ENCODE measurements at regions not wholly inside any gene's neighbourhood (a gene's known extent, or its start where the extent isn't known, plus 50 kb on each side); places are given as distances from the start of the nearest gene placed in this dataset.
A peak's percentile ranks its signal among the peaks of the same experiment; 100 is the strongest.
"Not testable (repeated sequence)": the region's sequence is repeated elsewhere in the genome, so short reads cannot be mapped to it uniquely, and the experiment has no call there.

DNA sequence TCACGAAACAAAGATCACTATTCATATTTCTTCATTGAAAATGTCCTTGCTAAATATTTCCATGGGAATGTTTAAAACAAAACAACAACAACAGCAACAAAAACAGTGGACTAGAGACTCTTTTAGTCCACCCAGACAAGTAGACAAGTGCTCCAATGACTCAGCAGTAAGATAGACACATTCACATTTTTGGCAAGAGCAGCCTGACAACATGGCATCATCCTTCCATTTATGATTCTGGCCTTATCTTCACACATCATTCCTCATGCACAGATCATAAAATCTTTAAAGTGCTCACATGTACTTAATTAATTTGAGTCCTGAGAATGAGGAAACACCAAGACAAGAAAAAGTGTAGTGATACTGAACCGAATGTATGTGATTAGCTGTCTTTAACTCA, 132.6 kb upstream of the PDE4D start:
- H3K9me3 Mint-ChIP-seq, result no peaks in the 10 kb centered on the region
- H3K27ac Mint-ChIP-seq, result no peak overlapping the region
- no peak for DNase-seq
- no peaks in the 10 kb centered on the region for H3K4me1 Mint-ChIP-seq
- no peaks in the 10 kb centered on the region for H3K36me3 Mint-ChIP-seq (ENCODE audit: low read depth)
- no peaks in the 10 kb centered on the region for H3K27me3 Mint-ChIP-seq
- intact Hi-C loops (cut with micrococcal nuclease), result no loop called here
- H3K4me3 Mint-ChIP-seq, result no peak overlapping the region

DNA sequence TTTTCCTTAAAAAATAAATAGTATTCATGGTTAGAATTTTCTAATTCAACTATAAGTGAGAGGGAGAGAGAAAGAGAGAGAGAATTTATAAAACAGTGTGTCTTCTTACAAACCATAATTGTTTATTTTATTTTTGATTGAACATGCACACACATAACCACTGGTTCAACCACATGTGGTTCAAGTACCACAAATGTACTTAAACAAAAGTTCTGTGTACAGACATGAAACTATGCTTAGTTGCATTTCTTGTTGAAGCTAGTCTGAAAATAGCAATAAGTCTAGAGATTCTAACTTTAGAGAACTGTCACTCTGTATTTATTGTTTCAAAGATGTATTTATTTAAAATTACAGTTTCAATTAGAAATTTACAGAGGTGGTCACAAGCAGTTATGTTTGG, 130.6 kb upstream of the PDE4D start:
- Mint-ChIP-seq H3K4me1 (no peaks in the 10 kb centered on the region), H3K9me3 (no peaks in the 10 kb centered on the region), H3K27ac (no peak overlapping the region), H3K4me3 (no peak overlapping the region), H3K27me3 (no peaks in the 10 kb centered on the region), H3K36me3 (ENCODE audit: low read depth) (no peaks in the 10 kb centered on the region)
- no peak for DNase-seq
- intact Hi-C loops (cut with micrococcal nuclease), result no loop called here

DNA sequence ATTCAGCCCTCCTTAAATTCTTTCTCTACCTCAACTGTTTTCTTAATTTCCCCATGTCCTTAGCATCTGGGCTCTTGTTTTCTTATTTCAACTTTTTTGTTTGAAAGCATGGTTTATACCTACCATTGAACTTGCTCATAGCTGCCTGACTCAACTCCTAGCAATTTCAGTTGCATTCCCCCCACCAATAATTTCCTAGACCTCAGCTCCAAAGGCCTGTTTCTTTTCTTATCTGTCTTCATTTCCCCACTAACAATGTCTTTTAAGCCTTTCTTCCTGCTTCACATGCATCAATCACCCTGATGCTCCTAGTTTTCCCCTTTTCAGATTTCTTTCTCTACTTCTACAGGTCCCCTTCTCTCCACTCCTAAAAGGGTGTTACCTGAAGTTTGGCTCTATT, 129.7 kb upstream of the PDE4D start:
- DNase-seq, result no peak
- H3K4me3 Mint-ChIP-seq, result no peak overlapping the region
- H3K4me1 Mint-ChIP-seq, result no peaks in the 10 kb centered on the region
- intact Hi-C loops (cut with micrococcal nuclease), result no loop called here
- H3K36me3 Mint-ChIP-seq (ENCODE audit: low read depth), result no peaks in the 10 kb centered on the region
- no peaks in the 10 kb centered on the region for H3K27me3 Mint-ChIP-seq
- no peaks in the 10 kb centered on the region for H3K9me3 Mint-ChIP-seq
- H3K27ac Mint-ChIP-seq, result no peak overlapping the region

DNA sequence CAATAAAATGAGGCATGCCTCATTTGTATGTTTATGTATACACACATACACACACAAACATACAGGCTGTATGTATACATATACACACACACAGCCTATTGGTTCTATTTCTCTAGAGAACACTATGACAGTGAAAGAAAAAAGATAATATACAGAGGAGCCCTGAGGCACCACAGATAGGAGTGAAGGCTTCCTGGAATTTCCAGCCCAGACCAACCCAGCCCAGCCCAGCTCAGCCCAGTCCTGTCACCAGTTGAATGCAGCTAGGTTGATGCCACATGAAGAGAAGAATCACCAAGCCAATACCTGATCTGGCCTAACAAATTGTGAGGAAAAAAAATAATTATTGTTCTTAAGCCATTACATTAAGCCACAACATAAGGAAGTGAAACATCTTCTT, 126.9 kb upstream of the PDE4D start:
- Mint-ChIP-seq H3K4me3 (no peak overlapping the region), H3K27me3 (no peaks in the 10 kb centered on the region), H3K4me1 (no peaks in the 10 kb centered on the region), H3K9me3 (no peaks in the 10 kb centered on the region), H3K27ac (no peak overlapping the region), H3K36me3 (ENCODE audit: low read depth) (no peaks in the 10 kb centered on the region)
- DNase-seq, result no peak
- intact Hi-C loops (cut with micrococcal nuclease), result no loop called here

DNA sequence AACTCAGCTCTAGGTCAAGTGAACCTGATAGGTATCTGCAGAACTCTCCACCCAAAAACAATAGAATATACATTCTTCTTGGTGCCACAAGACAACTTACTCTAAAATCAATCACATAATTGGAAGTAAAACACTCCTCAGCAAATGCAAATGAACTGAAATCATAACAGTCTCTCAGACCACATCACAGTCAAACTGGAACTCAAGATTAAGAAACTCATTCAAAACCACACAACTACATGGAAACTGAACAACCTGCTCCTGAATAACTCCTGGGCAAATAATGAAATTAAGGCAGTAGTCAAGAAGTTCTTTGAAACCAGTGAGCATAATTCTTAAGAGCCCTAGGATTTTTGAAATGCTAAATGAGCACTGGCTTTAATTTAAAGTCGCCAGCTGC, 125.4 kb upstream of the PDE4D start:
- H3K9me3 Mint-ChIP-seq; DNase-seq; H3K27me3 Mint-ChIP-seq; H3K4me1 Mint-ChIP-seq; H3K4me3 Mint-ChIP-seq; H3K36me3 Mint-ChIP-seq (ENCODE audit: low read depth); H3K27ac Mint-ChIP-seq; intact Hi-C loops (cut with micrococcal nuclease): not testable (repeated sequence)

DNA sequence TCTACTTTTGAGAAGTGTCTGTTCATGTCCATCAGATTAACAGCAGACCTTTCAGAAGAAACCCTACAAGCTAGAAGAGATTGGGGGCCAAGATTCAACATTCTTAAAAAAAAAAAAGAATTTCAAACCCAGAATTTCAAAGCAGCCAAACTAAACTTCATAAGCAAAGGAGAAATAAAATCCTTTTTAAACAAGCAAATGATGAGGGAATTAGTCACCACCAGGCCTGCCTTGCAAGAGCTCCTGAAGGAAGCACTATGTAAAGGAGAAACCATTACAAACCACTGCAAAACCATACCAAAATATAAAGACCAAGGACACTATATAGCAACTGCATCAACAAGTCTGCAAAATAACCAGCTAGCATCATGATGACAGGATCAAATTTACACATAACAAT, 124.6 kb upstream of the PDE4D start:
- Mint-ChIP-seq H3K36me3 (ENCODE audit: low read depth) (no peaks in the 10 kb centered on the region), H3K4me1 (no peaks in the 10 kb centered on the region)
- intact Hi-C loops (cut with micrococcal nuclease), result no loop called here

DNA sequence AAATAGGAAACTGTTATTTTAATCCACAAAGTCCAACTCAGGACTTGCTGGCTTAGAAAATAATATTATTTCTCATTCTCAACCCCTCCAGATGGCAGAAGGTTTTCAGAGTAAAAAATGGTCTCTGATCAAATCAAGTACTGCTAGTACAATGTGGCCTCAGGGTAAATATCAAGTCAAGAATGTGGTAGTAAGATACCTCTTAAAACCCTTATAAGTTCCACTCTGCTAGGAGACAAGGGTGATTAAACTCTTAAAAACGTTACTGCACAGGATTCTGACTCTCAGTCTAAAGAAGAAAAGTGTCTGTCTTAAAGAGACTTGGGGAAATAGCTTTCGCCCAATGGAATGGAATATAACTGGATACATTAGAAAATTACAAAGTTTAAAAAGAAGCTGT, 120.8 kb upstream of the PDE4D start:
- H3K27ac Mint-ChIP-seq, result no peak overlapping the region
- no peak for DNase-seq
- no peaks in the 10 kb centered on the region for H3K36me3 Mint-ChIP-seq (ENCODE audit: low read depth)
- intact Hi-C loops (cut with micrococcal nuclease), result no loop called here
- H3K4me1 Mint-ChIP-seq, result no peaks in the 10 kb centered on the region
- no peak overlapping the region for H3K4me3 Mint-ChIP-seq
- H3K9me3 Mint-ChIP-seq, result peaks cover 4% of the 10 kb centered on the region
- H3K27me3 Mint-ChIP-seq, result no peaks in the 10 kb centered on the region

More for the DNA sequence above, 124.6 kb upstream of the PDE4D start:
- no peaks in the 10 kb centered on the region for H3K27me3 Mint-ChIP-seq
- no peak for DNase-seq
- no peak overlapping the region for H3K4me3 Mint-ChIP-seq
- peaks cover 4% of the 10 kb centered on the region for H3K9me3 Mint-ChIP-seq
- no peak overlapping the region for H3K27ac Mint-ChIP-seq

DNA sequence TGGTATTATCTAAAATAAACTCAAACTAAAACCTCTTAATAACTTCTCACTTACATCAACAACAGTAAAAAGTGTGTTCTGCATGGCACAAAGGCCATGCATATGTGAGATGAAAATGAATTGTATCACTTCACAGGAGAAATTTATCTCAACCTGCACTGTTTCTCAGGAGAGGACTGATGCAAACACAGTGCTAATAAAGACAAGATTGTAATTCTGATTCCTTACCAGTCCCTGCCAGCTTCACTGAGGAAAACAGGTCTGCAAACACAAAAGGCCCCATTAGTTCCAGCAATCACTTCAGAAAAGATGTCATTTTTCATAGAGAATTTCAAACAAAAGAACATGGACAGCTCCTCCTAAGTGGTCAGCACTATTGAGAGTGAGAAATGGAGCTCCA, 117.3 kb upstream of the PDE4D start:
- peak; percentile 20 for DNase-seq
- H3K27me3 Mint-ChIP-seq, result no peaks in the 10 kb centered on the region
- no peaks in the 10 kb centered on the region for H3K4me1 Mint-ChIP-seq
- peaks cover 4% of the 10 kb centered on the region for H3K9me3 Mint-ChIP-seq
- H3K4me3 Mint-ChIP-seq, result no peak overlapping the region
- H3K36me3 Mint-ChIP-seq (ENCODE audit: low read depth), result no peaks in the 10 kb centered on the region
- H3K27ac Mint-ChIP-seq, result no peak overlapping the region
- intact Hi-C loops (cut with micrococcal nuclease), result no loop called here

DNA sequence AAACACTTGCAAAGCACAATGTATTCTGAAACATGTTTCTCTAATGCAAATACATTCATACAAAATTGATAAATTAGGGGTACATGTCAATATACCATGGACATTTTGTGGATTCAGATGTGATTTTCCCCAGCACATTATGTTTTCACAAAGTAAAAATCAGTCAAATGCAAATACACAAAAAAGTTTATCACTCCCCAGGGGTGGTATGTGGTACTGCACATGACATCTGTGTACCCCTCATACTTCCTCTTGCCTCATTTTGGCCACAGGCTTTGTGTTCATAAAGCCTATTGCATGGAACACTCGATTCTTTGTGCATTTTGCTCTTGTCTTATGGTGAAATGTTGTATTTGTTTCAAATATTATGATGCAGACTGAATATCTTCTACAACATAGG, 116.8 kb upstream of the PDE4D start:
- DNase-seq, result peak; percentile 7
- no peaks in the 10 kb centered on the region for H3K27me3 Mint-ChIP-seq
- H3K4me3 Mint-ChIP-seq, result no peak overlapping the region
- no peaks in the 10 kb centered on the region for H3K4me1 Mint-ChIP-seq
- intact Hi-C loops (cut with micrococcal nuclease), result no loop called here
- H3K36me3 Mint-ChIP-seq (ENCODE audit: low read depth), result no peaks in the 10 kb centered on the region
- peaks cover 2% of the 10 kb centered on the region for H3K9me3 Mint-ChIP-seq
- H3K27ac Mint-ChIP-seq, result no peak overlapping the region

DNA sequence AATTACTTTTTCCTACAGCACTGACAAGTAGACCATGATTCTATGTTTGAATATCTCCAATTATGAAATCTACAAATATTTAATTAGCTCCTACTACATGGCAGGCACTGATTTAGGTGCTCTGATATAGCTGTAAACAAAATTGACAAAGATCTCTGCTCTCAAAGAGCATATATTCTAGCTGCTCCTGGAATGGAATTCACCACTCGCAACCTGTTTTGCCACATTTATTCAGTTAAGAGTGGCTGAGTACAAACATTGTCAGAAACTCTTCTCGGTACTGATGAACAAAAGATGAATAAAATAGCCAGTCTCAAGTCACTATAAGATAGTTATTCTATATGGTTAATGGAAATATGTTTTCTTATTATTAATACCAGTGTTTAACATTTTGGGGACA, 114.2 kb upstream of the PDE4D start:
- H3K4me3 Mint-ChIP-seq, result no peak overlapping the region
- no peaks in the 10 kb centered on the region for H3K36me3 Mint-ChIP-seq (ENCODE audit: low read depth)
- no peaks in the 10 kb centered on the region for H3K27me3 Mint-ChIP-seq
- no peaks in the 10 kb centered on the region for H3K9me3 Mint-ChIP-seq
- DNase-seq, result peak; percentile 18
- H3K27ac Mint-ChIP-seq, result no peak overlapping the region
- no peaks in the 10 kb centered on the region for H3K4me1 Mint-ChIP-seq
- intact Hi-C loops (cut with micrococcal nuclease), result no loop called here

DNA sequence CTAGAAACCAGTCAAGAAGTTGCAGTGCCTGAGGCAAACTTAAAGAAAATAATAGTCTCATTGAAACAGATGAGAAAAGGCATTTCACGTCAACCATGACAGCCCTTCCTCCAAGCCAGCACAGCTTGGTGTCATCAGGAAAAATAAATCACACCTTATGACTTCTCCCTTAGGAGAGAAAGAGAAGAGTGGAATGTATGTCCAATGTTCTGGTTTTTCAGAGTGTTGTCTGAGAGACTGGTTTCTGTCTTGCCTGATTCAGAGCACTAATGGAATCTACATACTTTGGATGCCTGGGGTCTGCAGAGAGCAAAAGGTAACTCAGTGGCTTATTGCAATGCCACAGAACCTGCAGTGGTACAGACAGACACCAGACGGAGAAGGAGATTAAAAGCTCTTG, 105.5 kb upstream of the PDE4D start:
- H3K4me3 Mint-ChIP-seq, result no peak overlapping the region
- peak; percentile 15 for DNase-seq
- no peaks in the 10 kb centered on the region for H3K9me3 Mint-ChIP-seq
- intact Hi-C loops (cut with micrococcal nuclease), result no loop called here
- no peaks in the 10 kb centered on the region for H3K27me3 Mint-ChIP-seq
- no peak overlapping the region for H3K27ac Mint-ChIP-seq
- H3K36me3 Mint-ChIP-seq (ENCODE audit: low read depth), result no peaks in the 10 kb centered on the region
- H3K4me1 Mint-ChIP-seq, result no peaks in the 10 kb centered on the region

DNA sequence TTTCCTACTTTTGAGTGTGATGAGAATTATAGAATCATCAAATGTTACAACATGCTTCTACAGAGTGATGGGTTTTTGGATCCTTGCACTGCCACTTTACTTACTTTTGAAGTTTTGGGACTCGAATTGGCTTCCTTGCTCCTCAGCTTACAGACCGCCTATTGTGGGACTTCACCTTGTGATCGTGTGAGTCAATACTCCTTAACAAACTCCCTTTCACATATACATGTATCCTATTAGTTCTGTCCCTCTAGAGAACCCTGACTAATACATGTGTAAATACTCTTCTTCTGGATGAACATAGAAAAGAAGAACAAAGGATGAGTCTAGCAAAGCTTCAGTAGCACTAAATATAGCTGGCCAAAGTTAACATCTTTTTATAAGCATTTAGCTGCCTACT, 98.7 kb upstream of the PDE4D start:
- Mint-ChIP-seq H3K4me3 (no peak overlapping the region), H3K27me3 (no peaks in the 10 kb centered on the region), H3K27ac (no peak overlapping the region), H3K9me3 (no peaks in the 10 kb centered on the region), H3K4me1 (no peaks in the 10 kb centered on the region), H3K36me3 (ENCODE audit: low read depth) (no peaks in the 10 kb centered on the region)
- no peak for DNase-seq
- intact Hi-C loops (cut with micrococcal nuclease), result no loop called here

DNA sequence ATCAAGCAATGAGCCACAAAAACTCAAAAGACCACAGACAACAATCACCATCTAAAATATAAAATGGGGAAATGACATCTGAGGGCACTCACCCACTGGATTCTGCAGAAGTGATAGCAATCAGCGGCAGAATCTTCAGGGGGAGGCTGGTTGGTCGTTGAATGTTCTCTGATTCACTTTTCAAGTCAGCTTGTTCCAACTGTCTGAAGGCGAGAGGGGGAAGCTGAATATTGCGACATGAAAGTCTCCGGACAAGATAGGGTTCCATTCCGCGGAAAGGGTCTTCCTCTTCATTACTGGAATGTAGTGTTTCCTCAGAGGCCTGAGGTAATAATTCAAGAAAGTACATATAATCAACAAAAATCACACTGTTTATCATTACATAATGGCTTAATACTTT, 94.9 kb upstream of the PDE4D start:
- no peaks in the 10 kb centered on the region for H3K4me1 Mint-ChIP-seq
- no peaks in the 10 kb centered on the region for H3K27me3 Mint-ChIP-seq
- intact Hi-C loops (cut with micrococcal nuclease), result no loop called here
- no peak for DNase-seq
- H3K27ac Mint-ChIP-seq, result no peak overlapping the region
- no peak overlapping the region for H3K4me3 Mint-ChIP-seq
- H3K9me3 Mint-ChIP-seq, result no peaks in the 10 kb centered on the region
- H3K36me3 Mint-ChIP-seq (ENCODE audit: low read depth), result no peaks in the 10 kb centered on the region

DNA sequence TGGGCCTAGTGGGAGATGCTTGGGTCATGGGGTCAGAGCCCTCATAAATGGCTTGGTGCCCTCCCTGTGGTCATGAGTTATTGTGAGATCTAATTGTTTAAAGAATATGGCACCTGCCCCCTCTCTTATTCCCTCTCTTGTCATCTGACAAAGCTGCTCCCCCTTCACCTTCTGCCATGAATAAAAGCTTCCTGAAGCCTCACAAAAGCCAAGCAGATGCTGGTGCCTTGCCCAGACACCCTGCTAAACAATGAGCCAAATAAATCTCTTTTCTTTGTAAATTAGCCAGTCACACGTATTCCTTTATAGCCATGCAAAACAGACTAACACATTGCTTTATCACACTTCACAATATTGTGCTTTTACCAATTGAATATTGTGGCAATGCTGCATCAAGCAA, 82.8 kb upstream of the PDE4D start:
- no peak overlapping the region for H3K4me3 Mint-ChIP-seq
- H3K27me3 Mint-ChIP-seq, result no peaks in the 10 kb centered on the region
- no peaks in the 10 kb centered on the region for H3K9me3 Mint-ChIP-seq
- no peaks in the 10 kb centered on the region for H3K36me3 Mint-ChIP-seq (ENCODE audit: low read depth)
- DNase-seq, result no peak
- no peak overlapping the region for H3K27ac Mint-ChIP-seq
- H3K4me1 Mint-ChIP-seq, result no peaks in the 10 kb centered on the region
- intact Hi-C loops (cut with micrococcal nuclease), result no loop called here

DNA sequence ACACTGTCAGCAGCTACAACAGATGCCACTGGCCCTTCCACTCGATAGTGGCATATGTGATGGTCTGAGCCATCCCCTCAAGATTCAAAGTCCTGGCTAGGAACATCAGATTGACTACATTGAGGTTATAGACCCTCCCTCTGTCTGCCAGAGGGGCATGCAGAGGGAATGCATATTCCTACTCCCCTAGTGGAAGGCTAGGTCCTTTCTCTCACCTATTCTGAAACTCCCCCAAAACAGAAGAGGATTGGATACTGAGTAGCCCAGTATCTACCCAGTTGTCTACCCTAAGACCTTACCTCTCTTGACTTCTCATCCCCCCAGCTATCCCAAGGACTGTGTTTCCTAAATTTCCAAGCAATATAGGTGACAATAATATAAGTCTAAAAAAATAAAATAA, 78.5 kb upstream of the PDE4D start:
- Mint-ChIP-seq H3K36me3 (ENCODE audit: low read depth) (no peaks in the 10 kb centered on the region), H3K9me3 (no peaks in the 10 kb centered on the region), H3K27me3 (no peaks in the 10 kb centered on the region), H3K27ac (no peak overlapping the region), H3K4me1 (no peaks in the 10 kb centered on the region), H3K4me3 (no peak overlapping the region)
- no peak for DNase-seq
- intact Hi-C loops (cut with micrococcal nuclease), result no loop called here

DNA sequence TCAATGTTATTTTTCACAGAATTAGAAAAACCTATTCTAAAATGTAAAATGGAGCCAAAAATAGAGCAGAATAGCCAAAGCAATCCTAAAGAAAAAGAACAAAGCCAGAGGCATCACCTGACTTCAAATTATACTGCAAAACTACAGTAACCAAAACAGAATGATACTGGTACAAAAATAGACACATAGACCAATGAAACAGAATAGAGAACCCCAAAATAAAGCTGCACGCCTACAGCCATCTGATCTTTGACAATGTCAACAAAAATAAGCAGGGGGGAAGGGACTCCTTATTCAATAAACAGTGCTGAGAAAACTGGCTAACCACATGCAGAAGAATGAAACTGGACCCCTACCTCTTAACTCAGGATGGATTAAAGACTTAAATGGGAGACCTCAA, 65.8 kb upstream of the PDE4D start:
- intact Hi-C loops (cut with micrococcal nuclease), result no loop called here
- no peak overlapping the region for H3K27ac Mint-ChIP-seq
- H3K27me3 Mint-ChIP-seq, result no peaks in the 10 kb centered on the region
- H3K4me1 Mint-ChIP-seq, result no peaks in the 10 kb centered on the region
- H3K36me3 Mint-ChIP-seq (ENCODE audit: low read depth), result no peaks in the 10 kb centered on the region
- DNase-seq, result no peak
- H3K9me3 Mint-ChIP-seq, result no peaks in the 10 kb centered on the region
- no peak overlapping the region for H3K4me3 Mint-ChIP-seq

All from activated CD4-positive, alpha-beta T cell treated with anti-CD3 and anti-CD28 coated beads, Interleukin-2, amount 10 ng/mL, durations not matched to agents 24 days and 14 days (primary cell).